GM08714 (cell line): ENCODE measurements at regions not wholly inside any gene's neighbourhood (a gene's known extent, or its start where the extent isn't known, plus 50 kb on each side); places are given as distances from the start of the nearest gene placed in this dataset.
"Not testable (repeated sequence)": the region's sequence is repeated elsewhere in the genome, so short reads cannot be mapped to it uniquely, and the experiment has no call there.

Source experiments
- H3K4me3 ChIP-seq: fragments of 200-500 bp; sonication (Bioruptor generic); 2 replicates; pipeline ENCODE4 v1.5.1; 2014; ENCODE audit warnings: mild to moderate bottlenecking, low read length, inconsistent platforms
- ZNF274 ChIP-seq: IDR thresholded peaks from 2 replicates; pipeline ENCODE4 v1.6.1; 2012; ENCODE audit warnings: mild to moderate bottlenecking, low read depth, low read length

GRCh38 chr20:30892541-30893345 lies 364.7 kb upstream of the DEFB115 start:
- TF ChIP-seq ZNF274: no peak
- H3K4me3 ChIP-seq: no peak overlapping the region

- not testable (repeated sequence) for H3K4me3 ChIP-seq
Measured at GRCh38 chr20:30893346-30894314, 363.8 kb upstream of the DEFB115 start.

GRCh38 chr20:30894707-30895353 lies 362.6 kb upstream of the DEFB115 start:
- H3K4me3 ChIP-seq: not testable (repeated sequence)

- not testable (repeated sequence) for H3K4me3 ChIP-seq
Measured at GRCh38 chr20:30895354-30895711, 362.1 kb upstream of the DEFB115 start.

- H3K4me3 ChIP-seq: not testable (repeated sequence)
Measured at GRCh38 chr20:30899370-30900079, 357.9 kb upstream of the DEFB115 start.

- not testable (repeated sequence) for H3K4me3 ChIP-seq
Measured at GRCh38 chr20:30900080-30900719, 357.3 kb upstream of the DEFB115 start.

GRCh38 chr20:30905231-30905630 lies 352.2 kb upstream of the DEFB115 start:
- H3K4me3 ChIP-seq: not testable (repeated sequence)

GRCh38 chr20:30910937-30911725 lies 346.3 kb upstream of the DEFB115 start:
- no peak overlapping the region for H3K4me3 ChIP-seq
- TF ChIP-seq ZNF274: no peak

GRCh38 chr20:30911832-30912660 lies 345.4 kb upstream of the DEFB115 start:
- not testable (repeated sequence) for H3K4me3 ChIP-seq

GRCh38 chr20:30912661-30913026 lies 344.8 kb upstream of the DEFB115 start:
- H3K4me3 ChIP-seq: not testable (repeated sequence)

- not testable (repeated sequence) for H3K4me3 ChIP-seq
Measured at GRCh38 chr20:30916404-30916803, 341.1 kb upstream of the DEFB115 start.

- TF ChIP-seq ZNF274: no peak
- H3K4me3 ChIP-seq: no peak overlapping the region
Measured at GRCh38 chr20:30919514-30920188, 337.8 kb upstream of the DEFB115 start.
